OCI-LY7 (cell line): ENCODE measurements at regions not wholly inside any gene's neighbourhood (a gene's known extent, or its start where the extent isn't known, plus 50 kb on each side); places are given as distances from the start of the nearest gene placed in this dataset.

Source experiments
- BruUV-seq: library from RNA; stranded (reverse); fragments of 400-500 nt; replicated peaks from 2 replicates; lab custom pipeline; 2021; lab: Mats Ljungman, UMichigan
- CTCF ChIA-PET: fragments of 300-600 bp; sonication (Branson Sonifier 250); formaldehyde crosslinking; loops from one replicate; lab custom pipeline; 2022; ENCODE audit warnings: antibody characterized with exemption; ENCODE audit not compliant: unreplicated experiment; lab: Charles Lee
- POLR2A ChIA-PET: fragments of 300-600 bp; sonication (Branson Sonifier 250); formaldehyde crosslinking; loops from one replicate; lab custom pipeline; 2022; ENCODE audit warnings: antibody characterized with exemption; lab: Charles Lee
- DNase-seq: peaks from one replicate; pipeline ENCODE4 v3.0.0-alpha.2; 2015; ENCODE audit warnings: low spot score
- H2AFZ ChIP-seq: fragments of 200-600 bp; sonication (generic), shearing (Covaris generic); 2 replicates; pipeline ENCODE4 v1.6.1; 2014; ENCODE audit warnings: mild to moderate bottlenecking, antibody characterized with exemption, low read length, moderate library complexity
- H3K27ac ChIP-seq: fragments of 200-600 bp; sonication (generic); 2 replicates; pipeline ENCODE4 v1.5.1; 2014; ENCODE audit warnings: mixed run types, low read depth, mild to moderate bottlenecking, moderate library complexity, low read length, inconsistent platforms; ENCODE audit not compliant: poor library complexity, severe bottlenecking
- H3K36me3 ChIP-seq: fragments of 200-600 bp; sonication (generic); 2 replicates; pipeline ENCODE4 v1.6.1; 2014; ENCODE audit warnings: mild to moderate bottlenecking, antibody characterized with exemption, low read length, moderate library complexity, mixed read lengths; ENCODE audit not compliant: insufficient read depth
- H3K4me1 ChIP-seq: fragments of 200-600 bp; sonication (generic); 2 replicates; pipeline ENCODE4 v1.5.1; 2014; ENCODE audit warnings: mild to moderate bottlenecking, low read length; ENCODE audit not compliant: insufficient read depth, poor library complexity, severe bottlenecking
- H3K4me2 ChIP-seq: fragments of 200-600 bp; sonication (generic); 2 replicates; pipeline ENCODE4 v1.6.1; 2014; ENCODE audit warnings: mild to moderate bottlenecking, low read length
- H3K4me3 ChIP-seq: fragments of 200-600 bp; sonication (generic); 2 replicates; pipeline ENCODE4 v1.5.1; 2014; ENCODE audit warnings: mild to moderate bottlenecking, low read depth, low read length; ENCODE audit not compliant: poor library complexity, severe bottlenecking
- H3K79me2 ChIP-seq: fragments of 200-600 bp; sonication (generic); 2 replicates; pipeline ENCODE4 v1.6.1; 2016; ENCODE audit warnings: low read depth, mild to moderate bottlenecking, low read length, moderate library complexity, mixed read lengths; ENCODE audit not compliant: insufficient read depth
- H3K9me2 ChIP-seq: fragments of 200-600 bp; sonication (generic); 2 replicates; pipeline ENCODE4 v1.6.1; 2016; ENCODE audit warnings: mild to moderate bottlenecking, low read length, mixed read lengths; ENCODE audit not compliant: insufficient read depth
- H3K9me3 ChIP-seq: fragments of 200-600 bp; sonication (generic); 2 replicates; pipeline ENCODE4 v1.6.1; 2014; ENCODE audit warnings: mild to moderate bottlenecking, mixed run types, low read length, mixed read lengths
- H4K20me1 ChIP-seq: fragments of 200-600 bp; sonication (generic); 2 replicates; pipeline ENCODE4 v1.6.1; 2014; ENCODE audit warnings: mild to moderate bottlenecking, antibody characterized with exemption, low read length, moderate library complexity, mixed read lengths; ENCODE audit not compliant: insufficient read depth
- EZH2phosphoT487 ChIP-seq: fragments of 200-600 bp; sonication (generic); IDR thresholded peaks from 2 replicates; pipeline ENCODE4 v1.6.1; 2018; ENCODE audit warnings: low read depth, borderline replicate concordance, mild to moderate bottlenecking, mixed run types, antibody characterized with exemption, low read length, moderate library complexity, mixed read lengths
- intact Hi-C: fragments of 100-400 bp; cut with micrococcal nuclease; formaldehyde crosslinking; loops from one replicate; pipeline ENCODE4 v1.10.0; 2022; ENCODE audit not compliant: unreplicated experiment
- TF ChIP-seq, protein P1 (sequence below): fragments of 200-600 bp; sonication (generic); conservative IDR thresholded peaks from 2 replicates; pipeline ENCODE4 v1.5.1; 2014; ENCODE audit warnings: mild to moderate bottlenecking, antibody characterized with exemption, low read length, moderate library complexity, mixed read lengths

DNA sequence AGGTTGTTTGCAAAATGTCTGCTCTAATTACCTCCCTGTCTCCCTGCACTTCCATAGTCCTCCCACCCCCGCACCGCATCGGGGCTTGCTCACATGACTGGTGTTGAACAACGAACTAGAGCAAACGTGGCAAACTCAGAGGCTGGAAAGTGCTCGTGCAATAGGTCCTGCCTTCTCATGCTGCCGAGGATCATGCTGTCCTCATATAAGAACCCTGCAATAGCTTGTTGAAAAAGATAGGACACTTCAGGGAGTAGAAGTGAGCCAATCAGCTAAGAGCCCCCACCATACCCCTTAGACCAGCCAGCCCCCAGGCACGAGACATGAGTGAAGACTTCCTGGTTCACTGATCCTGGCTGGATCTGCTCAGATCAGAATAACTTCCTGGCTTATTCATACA lies 219.2 kb downstream of the C6orf118 start:
- POLR2A ChIA-PET = interaction anchor here (0.7 kb wide), 1 partner anchor 536 kb away, joined by 3 read pairs; no protein-coding TSS in a partner anchor
- no peaks in the 10 kb centered on the region for H3K9me2 ChIP-seq

DNA sequence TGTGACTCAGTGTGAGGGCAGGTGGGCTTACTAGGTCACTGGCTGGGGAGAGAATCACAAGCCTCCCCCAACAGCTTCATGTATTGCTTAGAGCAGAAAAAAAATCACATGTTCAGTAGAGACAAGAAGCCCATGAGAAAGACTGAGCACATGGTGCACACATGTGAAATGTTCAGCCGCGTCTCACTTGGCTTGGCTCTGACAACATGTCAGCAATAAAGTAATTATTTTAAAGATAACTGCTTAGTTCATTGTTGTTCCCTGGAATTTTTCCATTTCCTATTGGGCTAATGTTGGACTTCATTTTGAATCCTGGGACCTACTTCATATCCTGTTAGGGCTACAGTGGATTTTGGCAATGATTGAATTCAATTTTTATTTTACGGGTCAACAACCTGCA lies 222.6 kb downstream of the C6orf118 start:
- Histone ChIP-seq H3K79me2 (no peaks in the 10 kb centered on the region), H2AFZ (no peak overlapping the region), H4K20me1 (no peaks in the 10 kb centered on the region), H3K4me2 (no peak overlapping the region), H3K4me3 (no peak overlapping the region), H3K27ac (no peak overlapping the region), H3K9me3 (no peaks in the 10 kb centered on the region), H3K4me1 (no peaks in the 10 kb centered on the region), H3K36me3 (no peaks in the 10 kb centered on the region), H3K9me2 (no peaks in the 10 kb centered on the region)
- no peak for DNase-seq
- TF ChIP-seq, protein P1, sequence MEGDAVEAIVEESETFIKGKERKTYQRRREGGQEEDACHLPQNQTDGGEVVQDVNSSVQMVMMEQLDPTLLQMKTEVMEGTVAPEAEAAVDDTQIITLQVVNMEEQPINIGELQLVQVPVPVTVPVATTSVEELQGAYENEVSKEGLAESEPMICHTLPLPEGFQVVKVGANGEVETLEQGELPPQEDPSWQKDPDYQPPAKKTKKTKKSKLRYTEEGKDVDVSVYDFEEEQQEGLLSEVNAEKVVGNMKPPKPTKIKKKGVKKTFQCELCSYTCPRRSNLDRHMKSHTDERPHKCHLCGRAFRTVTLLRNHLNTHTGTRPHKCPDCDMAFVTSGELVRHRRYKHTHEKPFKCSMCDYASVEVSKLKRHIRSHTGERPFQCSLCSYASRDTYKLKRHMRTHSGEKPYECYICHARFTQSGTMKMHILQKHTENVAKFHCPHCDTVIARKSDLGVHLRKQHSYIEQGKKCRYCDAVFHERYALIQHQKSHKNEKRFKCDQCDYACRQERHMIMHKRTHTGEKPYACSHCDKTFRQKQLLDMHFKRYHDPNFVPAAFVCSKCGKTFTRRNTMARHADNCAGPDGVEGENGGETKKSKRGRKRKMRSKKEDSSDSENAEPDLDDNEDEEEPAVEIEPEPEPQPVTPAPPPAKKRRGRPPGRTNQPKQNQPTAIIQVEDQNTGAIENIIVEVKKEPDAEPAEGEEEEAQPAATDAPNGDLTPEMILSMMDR = no peak
- no peak for TF ChIP-seq EZH2phosphoT487
- intact Hi-C loops = no loop called here
- ChIA-PET POLR2A (no interaction called here), CTCF (no interaction called here)
- BruUV-seq = no TSS peak

More for the DNA sequence above, 219.2 kb downstream of the C6orf118 start:
- no TSS peak for BruUV-seq
- TF ChIP-seq EZH2phosphoT487 = no peak
- TF ChIP-seq, protein P1 = no peak
- Histone ChIP-seq H2AFZ (no peak overlapping the region), H3K79me2 (no peaks in the 10 kb centered on the region), H4K20me1 (no peaks in the 10 kb centered on the region), H3K4me1 (no peaks in the 10 kb centered on the region), H3K4me3 (no peak overlapping the region), H3K4me2 (no peak overlapping the region), H3K27ac (no peak overlapping the region), H3K36me3 (no peaks in the 10 kb centered on the region), H3K9me3 (no peaks in the 10 kb centered on the region)
- CTCF ChIA-PET = no interaction called here
- intact Hi-C loops = no loop called here
- no peak for DNase-seq

DNA sequence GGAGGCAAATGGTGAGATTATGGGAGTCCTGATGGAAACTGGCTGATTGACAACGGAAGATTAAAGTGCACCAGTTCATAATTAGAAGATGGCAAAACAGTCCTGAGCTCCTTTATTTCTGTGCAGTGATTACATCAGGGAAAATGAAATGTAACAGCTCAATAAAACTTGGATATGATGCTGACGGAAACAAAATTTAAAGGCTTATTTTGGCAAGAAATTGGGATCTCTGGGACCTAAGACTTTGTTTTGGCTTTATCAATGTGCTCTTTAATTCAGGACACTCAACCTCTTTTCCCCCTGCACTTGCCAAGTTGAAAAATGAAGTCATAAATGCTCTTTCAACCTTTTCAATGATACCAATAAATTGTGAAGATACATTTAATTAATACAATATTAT lies 226.8 kb downstream of the C6orf118 start:
- H3K27ac ChIP-seq = no peak overlapping the region
- no peaks in the 10 kb centered on the region for H3K9me2 ChIP-seq
- BruUV-seq = no TSS peak
- H3K36me3 ChIP-seq = no peaks in the 10 kb centered on the region
- H3K4me2 ChIP-seq = no peak overlapping the region
- no peaks in the 10 kb centered on the region for H3K79me2 ChIP-seq
- no peaks in the 10 kb centered on the region for H4K20me1 ChIP-seq
- H3K4me3 ChIP-seq = no peak overlapping the region
- no peaks in the 10 kb centered on the region for H3K4me1 ChIP-seq
- no peak for DNase-seq
- no peak overlapping the region for H2AFZ ChIP-seq
- TF ChIP-seq, protein P1 = no peak
- TF ChIP-seq EZH2phosphoT487 = no peak
- POLR2A ChIA-PET = interaction anchor here (1.1 kb wide), 1 partner anchor 26 kb away, joined by 4 read pairs; no protein-coding TSS in a partner anchor
- intact Hi-C loops = no loop called here
- no peaks in the 10 kb centered on the region for H3K9me3 ChIP-seq
- CTCF ChIA-PET = no interaction called here
